B cell (primary cell): ENCODE measurements at regions not wholly inside any gene's neighbourhood (a gene's known extent, or its start where the extent isn't known, plus 50 kb on each side); places are given as distances from the start of the nearest gene placed in this dataset.

Experiments used
- ATAC-seq: fragments of 200-7000 bp; cut with Tn5 transposase; one replicate; pipeline ENCODE4 v1.10.0; 2021; ENCODE audit warnings: low read depth, mild to moderate bottlenecking, moderate number of reproducible peaks, moderate library complexity
- CTCF ChIA-PET: fragments of 350-600 bp; sonication (Branson Sonifier 250); formaldehyde crosslinking; loops from one replicate; lab custom pipeline; 2021; ENCODE audit warnings: antibody characterized with exemption, inconsistent platforms; lab: Charles Lee
- POLR2A ChIA-PET: fragments of 350-600 bp; sonication (Branson Sonifier 250); formaldehyde crosslinking; loops from one replicate; lab custom pipeline; 2021; ENCODE audit warnings: antibody characterized with exemption; lab: Charles Lee
- DNase-seq: peaks from one replicate; pipeline ENCODE4 v3.0.0; 2013
- H2AFZ ChIP-seq: 2 replicates; pipeline ENCODE4 v1.6.1; 2012; ENCODE audit warnings: mild to moderate bottlenecking, low read depth, low read length; ENCODE audit not compliant: insufficient read depth, poor library complexity, severe bottlenecking
- H3K27ac ChIP-seq, 2 donors: 1 replicate in 1 of 2; 2 replicates in 1 of 2; pipeline ENCODE4 v1.5.1; 2012 to 2013; ENCODE audit warnings: low read length in 2 of 2, mild to moderate bottlenecking in 2 of 2, moderate library complexity in 1 of 2
- H3K27me3 ChIP-seq, 4 experiments: fragments of 200-600 bp in 1 of 4; sonication (generic) in 1 of 4; replicated peaks in 1 of 4; 1 replicate in 2 of 4; 2 replicates in 2 of 4; pipeline versions ENCODE4 v1.6.1 to v1.7.0; 2013 to 2016; ENCODE audit warnings: low read length in 3 of 4, mild to moderate bottlenecking in 2 of 4, mixed read lengths in 1 of 4, moderate library complexity in 1 of 4; ENCODE audit not compliant: insufficient read depth in 4 of 4, control insufficient read depth in 3 of 4; ENCODE audit errors: control extremely low read depth in 1 of 4
- H3K36me3 ChIP-seq, 2 experiments: replicated peaks in 1 of 2; 1 replicate in 1 of 2; 2 replicates in 1 of 2; pipeline versions ENCODE4 v1.6.1 to v1.7.1; 2013; ENCODE audit warnings: low read length in 1 of 2; ENCODE audit not compliant: insufficient read depth in 2 of 2, control insufficient read depth in 1 of 2; ENCODE audit errors: control extremely low read depth in 1 of 2, extremely low read depth in 1 of 2
- H3K4me1 ChIP-seq, 2 donors: fragments of 200-600 bp in 1 of 2; sonication (generic) in 1 of 2; 1 replicate in 1 of 2; 2 replicates in 1 of 2; pipeline versions ENCODE4 v1.5.1 to v1.6.1; 2013 to 2017; ENCODE audit warnings: low read length in 2 of 2; ENCODE audit not compliant: control insufficient read depth in 2 of 2, insufficient read depth in 2 of 2
- H3K4me2 ChIP-seq: replicated peaks from 2 replicates; pipeline ENCODE3; 2012; ENCODE audit warnings: mild to moderate bottlenecking, low read depth, low read length; ENCODE audit not compliant: poor library complexity, severe bottlenecking
- H3K4me3 ChIP-seq, 5 experiments: fragments of 200-600 bp in 1 of 5; sonication (generic) in 1 of 5; 1 replicate in 3 of 5; 2 replicates in 2 of 5; pipeline versions ENCODE4 v1.5.1 to v1.7.0; 2011 to 2016; ENCODE audit warnings: low read length in 4 of 5, mild to moderate bottlenecking in 4 of 5, low read depth in 2 of 5, control low read depth in 1 of 5, moderate library complexity in 1 of 5; ENCODE audit not compliant: insufficient read depth in 1 of 5; ENCODE audit errors: control extremely low read depth in 1 of 5, extremely low read depth in 1 of 5
- H3K79me2 ChIP-seq: fragments of 200-600 bp; sonication (generic); one replicate; pipeline ENCODE4 v1.6.0; 2016; ENCODE audit warnings: low read length; ENCODE audit not compliant: control insufficient read depth, insufficient read depth
- H3K9ac ChIP-seq: fragments of 200-600 bp; sonication (generic); 2 replicates; pipeline ENCODE4 v1.6.1; 2017; ENCODE audit warnings: mild to moderate bottlenecking, low read length, moderate library complexity
- H3K9me3 ChIP-seq, 3 donors: one replicate each; pipeline versions ENCODE4 v1.6.1 to v1.7.1; 2013; ENCODE audit warnings: low read length in 2 of 3; ENCODE audit not compliant: control insufficient read depth in 2 of 3, insufficient read depth in 1 of 3; ENCODE audit errors: control extremely low read depth in 1 of 3
- H4K20me1 ChIP-seq: 2 replicates; pipeline ENCODE4 v1.6.0; 2012; ENCODE audit warnings: mild to moderate bottlenecking, low read length; ENCODE audit not compliant: insufficient read depth, control insufficient read depth, poor library complexity, severe bottlenecking
- H3K27ac Mint-ChIP-seq: one replicate; pipeline ENCODE4 v1.8.0; 2021; ENCODE audit warnings: mixed read lengths
- H3K27me3 Mint-ChIP-seq: one replicate; pipeline ENCODE4 v1.8.0; 2021; ENCODE audit warnings: mixed read lengths
- H3K4me1 Mint-ChIP-seq: one replicate; pipeline ENCODE4 v1.8.0; 2021; ENCODE audit warnings: mixed read lengths
- H3K4me3 Mint-ChIP-seq: one replicate; pipeline ENCODE4 v1.8.0; 2021; ENCODE audit warnings: mixed read lengths
- H3K9me3 Mint-ChIP-seq: one replicate; pipeline ENCODE4 v1.8.0; 2022; ENCODE audit warnings: mixed read lengths; ENCODE audit not compliant: insufficient read depth
- EZH2 ChIP-seq: IDR thresholded peaks from 2 replicates; pipeline ENCODE4 v1.6.1; 2012; ENCODE audit warnings: borderline replicate concordance, low read depth, mild to moderate bottlenecking, moderate library complexity, low read length; ENCODE audit not compliant: insufficient read depth, poor library complexity, severe bottlenecking
- WGBS: methylation state at CpG from one replicate; pipeline ENCODE4 v1.1.5; 2013; ENCODE audit warnings: missing lambda C conversion rate; ENCODE audit not compliant: insufficient coverage; 5-methylcytosine and 5-hydroxymethylcytosine counted together
- intact Hi-C: fragments of 100-400 bp; cut with micrococcal nuclease; formaldehyde crosslinking; loops from one replicate; pipeline ENCODE4 v1.10.0; 2022
- TF ChIP-seq, protein P1 (sequence below): fragments of 200-600 bp; IDR thresholded peaks from one replicate; pipeline ENCODE4 v1.8.0; 2022; ENCODE audit warnings: antibody characterized with exemption, mild to moderate bottlenecking

DNA sequence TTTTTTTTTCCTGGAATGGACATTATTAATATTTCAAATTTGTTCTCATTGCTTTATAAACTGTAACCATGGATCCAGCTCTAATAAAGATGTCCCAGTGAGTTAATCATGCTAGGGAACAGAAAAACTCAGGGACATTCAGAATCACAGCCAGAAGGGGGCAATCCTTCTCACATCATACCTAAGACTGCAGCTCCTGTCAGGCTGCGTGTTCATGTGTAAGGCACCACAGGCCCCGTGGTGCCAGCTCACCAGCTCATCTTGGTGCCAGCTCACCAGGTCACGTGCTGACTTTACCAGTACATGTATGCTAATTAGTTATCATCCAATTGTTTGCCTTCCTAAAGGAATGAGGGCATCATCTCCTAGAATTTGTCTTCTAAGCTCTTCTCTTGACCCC, 84.7 kb upstream of the NEDD4L start:
- no peak overlapping the region for H3K4me2 ChIP-seq
- Mint-ChIP-seq H3K9me3 (no peaks in the 10 kb centered on the region), H3K4me1 (peaks cover 2% of the 10 kb centered on the region), H3K27ac (no peak overlapping the region), H3K27me3 (peaks cover 2% of the 10 kb centered on the region), H3K4me3 (no peak overlapping the region)
- H3K79me2 ChIP-seq, result no peaks in the 10 kb centered on the region
- H4K20me1 ChIP-seq, result no peaks in the 10 kb centered on the region
- H3K27ac ChIP-seq, result no peak overlapping the region
- no peaks in the 10 kb centered on the region for H3K36me3 ChIP-seq
- H3K27me3 ChIP-seq, result peaks cover 0 to 3% (median 2%) of the 10 kb centered on the region in 4 experiments
- TF ChIP-seq, protein P1, sequence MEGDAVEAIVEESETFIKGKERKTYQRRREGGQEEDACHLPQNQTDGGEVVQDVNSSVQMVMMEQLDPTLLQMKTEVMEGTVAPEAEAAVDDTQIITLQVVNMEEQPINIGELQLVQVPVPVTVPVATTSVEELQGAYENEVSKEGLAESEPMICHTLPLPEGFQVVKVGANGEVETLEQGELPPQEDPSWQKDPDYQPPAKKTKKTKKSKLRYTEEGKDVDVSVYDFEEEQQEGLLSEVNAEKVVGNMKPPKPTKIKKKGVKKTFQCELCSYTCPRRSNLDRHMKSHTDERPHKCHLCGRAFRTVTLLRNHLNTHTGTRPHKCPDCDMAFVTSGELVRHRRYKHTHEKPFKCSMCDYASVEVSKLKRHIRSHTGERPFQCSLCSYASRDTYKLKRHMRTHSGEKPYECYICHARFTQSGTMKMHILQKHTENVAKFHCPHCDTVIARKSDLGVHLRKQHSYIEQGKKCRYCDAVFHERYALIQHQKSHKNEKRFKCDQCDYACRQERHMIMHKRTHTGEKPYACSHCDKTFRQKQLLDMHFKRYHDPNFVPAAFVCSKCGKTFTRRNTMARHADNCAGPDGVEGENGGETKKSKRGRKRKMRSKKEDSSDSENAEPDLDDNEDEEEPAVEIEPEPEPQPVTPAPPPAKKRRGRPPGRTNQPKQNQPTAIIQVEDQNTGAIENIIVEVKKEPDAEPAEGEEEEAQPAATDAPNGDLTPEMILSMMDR, result peak; percentile 49
- no peak for TF ChIP-seq EZH2
- WGBS, result 25% methylated on average over 2 of the region's 3 CpGs
- no peaks in the 10 kb centered on the region for H3K9me3 ChIP-seq
- no peaks in the 10 kb centered on the region for H3K4me1 ChIP-seq
- no peak overlapping the region for H2AFZ ChIP-seq
- ChIA-PET POLR2A (interaction anchor here (0.7 kb wide), 1 partner anchor 211 kb away, joined by 3 read pairs; no protein-coding TSS in a partner anchor), CTCF (interaction anchor here (0.6 to 5.3 kb wide), 35 partner anchors 9 to 805 kb away, joined by 3 to 118 read pairs (median 5); partner anchors contain the start of gene NEDD4L)
- no peak overlapping the region for H3K9ac ChIP-seq
- DNase-seq, result peak; percentile 62
- peak; percentile 82 for ATAC-seq
- intact Hi-C loops, result loop anchor here (1.0 to 10.0 kb wide), 3 partner anchors 86 to 178 kb away; partner anchors contain the start of gene NEDD4L
- H3K4me3 ChIP-seq, result no peak overlapping the region

DNA sequence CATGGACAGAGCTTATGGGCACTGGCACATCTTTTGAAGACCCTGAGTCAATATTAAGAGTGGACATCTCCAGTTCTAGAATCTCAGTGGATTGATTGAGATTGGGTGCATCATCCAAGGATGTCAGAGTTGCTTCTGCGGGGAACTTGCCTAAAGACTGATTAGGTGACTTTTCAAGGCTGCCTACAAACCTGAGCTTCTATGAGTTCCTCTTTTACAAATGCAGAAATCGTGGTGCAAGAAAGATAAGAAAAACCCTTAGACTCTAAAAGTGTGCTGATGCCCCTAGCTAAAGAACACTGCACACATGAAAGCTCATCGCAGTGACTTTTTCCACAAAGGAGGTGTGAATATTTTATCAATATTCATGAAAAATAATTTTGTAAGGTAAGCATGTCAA, 86.8 kb upstream of the NEDD4L start:
- peaks cover 2% of the 10 kb centered on the region for H3K27me3 Mint-ChIP-seq
- Histone ChIP-seq H3K4me2 (no peak overlapping the region), H3K36me3 (no peaks in the 10 kb centered on the region), H3K27me3 (peaks cover 0 to 3% (median 2%) of the 10 kb centered on the region in 4 experiments), H3K9ac (no peak overlapping the region), H3K9me3 (no peaks in the 10 kb centered on the region), H3K79me2 (no peaks in the 10 kb centered on the region), H3K27ac (no peak overlapping the region), H2AFZ (no peak overlapping the region), H3K4me1 (no peaks in the 10 kb centered on the region), H4K20me1 (no peaks in the 10 kb centered on the region), H3K4me3 (no peak overlapping the region)
- ChIA-PET POLR2A (no interaction called here), CTCF (interaction anchor here (0.6 to 5.3 kb wide), 6 partner anchors 10 to 167 kb away, joined by 4 to 118 read pairs (median 16); partner anchors contain the start of gene NEDD4L)
- ATAC-seq (no peak), DNase-seq (no peak)
- TF ChIP-seq, protein P1, result no peak
- no peak for TF ChIP-seq EZH2
- 60% methylated on average over 1 of the region's 3 CpGs for WGBS
- H3K27ac Mint-ChIP-seq, result no peak overlapping the region
- no peak overlapping the region for H3K4me3 Mint-ChIP-seq
- H3K9me3 Mint-ChIP-seq, result no peaks in the 10 kb centered on the region
- intact Hi-C loops, result loop anchor here (5.0 to 10.0 kb wide), 2 partner anchors 88 to 180 kb away; partner anchors contain the start of gene NEDD4L
- peaks cover 2% of the 10 kb centered on the region for H3K4me1 Mint-ChIP-seq
